ENCODE measurements at regions not wholly inside any gene's neighbourhood (a gene's known extent, or its start where the extent isn't known, plus 50 kb on each side); places are given as distances from the start of the nearest gene placed in this dataset.
"Not testable (repeated sequence)": the region's sequence is repeated elsewhere in the genome, so short reads cannot be mapped to it uniquely, and the experiment has no call there.

- DNase-seq, result not testable (repeated sequence)
These were observed 162.6 kb upstream of the JADE1 start for GRCh38 chr4:128646893-128647292.

- not testable (repeated sequence) for DNase-seq
These were observed 164.5 kb upstream of the JADE1 start for GRCh38 chr4:128644693-128645654.

GRCh38 chr4:128644107-128644506 lies 165.4 kb upstream of the JADE1 start:
- DNase-seq, result not testable (repeated sequence)

GRCh38 chr4:128641566-128641965 lies 167.9 kb upstream of the JADE1 start:
- DNase-seq, result not testable (repeated sequence)

GRCh38 chr4:128639541-128640270 lies 169.8 kb upstream of the JADE1 start:
- DNase-seq, result no peak

- DNase-seq, result no peak
These were observed 172.6 kb upstream of the JADE1 start for GRCh38 chr4:128636906-128637305.

GRCh38 chr4:128635955-128636560 lies 173.4 kb upstream of the JADE1 start:
- DNase-seq, result no peak

- DNase-seq, result no peak
These were observed 174.2 kb upstream of the JADE1 start for GRCh38 chr4:128635141-128635954.

GRCh38 chr4:128633067-128633466 lies 176.4 kb upstream of the JADE1 start:
- peak in 1 of 5 experiments; percentile 65 for DNase-seq

GRCh38 chr4:128630871-128631270 lies 178.6 kb upstream of the JADE1 start:
- DNase-seq, result no peak

- no peak for DNase-seq
These were observed 185.8 kb upstream of the JADE1 start for GRCh38 chr4:128623508-128624215.

- DNase-seq, result not testable (repeated sequence)
These were observed 189.1 kb upstream of the JADE1 start for GRCh38 chr4:128620279-128620965.

- DNase-seq, result no peak
These were observed 194.3 kb upstream of the JADE1 start for GRCh38 chr4:128615197-128615596.

- no peak for DNase-seq
These were observed 201.5 kb upstream of the JADE1 start for GRCh38 chr4:128608006-128608405.

- DNase-seq, result no peak
These were observed 203.3 kb upstream of the JADE1 start for GRCh38 chr4:128606173-128606572.

GRCh38 chr4:128604840-128605239 lies 204.7 kb upstream of the JADE1 start:
- no peak for DNase-seq

- DNase-seq, result no peak
These were observed 205.3 kb upstream of the JADE1 start for GRCh38 chr4:128604204-128604603.

GRCh38 chr4:128603081-128603480 lies 206.4 kb upstream of the JADE1 start:
- DNase-seq, result no peak

GRCh38 chr4:128601991-128602695 lies 207.4 kb upstream of the JADE1 start:
- no peak for DNase-seq
